Kidney epithelial cell (primary cell): ENCODE measurements at regions not wholly inside any gene's neighbourhood (a gene's known extent, or its start where the extent isn't known, plus 50 kb on each side); places are given as distances from the start of the nearest gene placed in this dataset.
"Not testable (repeated sequence)": the region's sequence is repeated elsewhere in the genome, so short reads cannot be mapped to it uniquely, and the experiment has no call there.

Experiments
- DNase-seq: peaks from one replicate; pipeline ENCODE4 v3.0.0-alpha.2; 2010; ENCODE audit warnings: low read depth
- H3K27me3 ChIP-seq: 2 replicates; pipeline ENCODE4 v1.6.0; 2011; ENCODE audit warnings: low read length; ENCODE audit not compliant: control insufficient read depth, insufficient read depth
- H3K36me3 ChIP-seq: 2 replicates; pipeline ENCODE4 v1.5.1; 2011; ENCODE audit warnings: low read length; ENCODE audit not compliant: control insufficient read depth, insufficient read depth
- H3K4me3 ChIP-seq: 2 replicates; pipeline ENCODE4 v1.5.1; 2011; ENCODE audit warnings: low read depth, mild to moderate bottlenecking, control low read depth, low read length
- CTCF ChIP-seq: IDR thresholded peaks from 2 replicates; pipeline ENCODE4 v1.5.1; 2011; ENCODE audit warnings: mild to moderate bottlenecking, moderate library complexity, low read length, control low read depth, inconsistent platforms; ENCODE audit not compliant: insufficient read depth, poor library complexity, severe bottlenecking

- no peak overlapping the region for H3K4me3 ChIP-seq
- H3K36me3 ChIP-seq = no peaks in the 10 kb centered on the region
- no peak for TF ChIP-seq CTCF
- no peak for DNase-seq
- no peaks in the 10 kb centered on the region for H3K27me3 ChIP-seq
Measured at GRCh38 chr13:50509167-50509566, 334.3 kb downstream of the DLEU7 start.

- DNase-seq = no peak
- no peak overlapping the region for H3K4me3 ChIP-seq
- no peaks in the 10 kb centered on the region for H3K27me3 ChIP-seq
- H3K36me3 ChIP-seq = no peaks in the 10 kb centered on the region
- no peak for TF ChIP-seq CTCF
Measured at GRCh38 chr13:50509771-50510441, 333.6 kb downstream of the DLEU7 start.

- not testable (repeated sequence) for DNase-seq, H3K27me3 ChIP-seq, H3K4me3 ChIP-seq, H3K36me3 ChIP-seq
Measured at GRCh38 chr13:50510885-50511545, 332.5 kb downstream of the DLEU7 start.

- H3K36me3 ChIP-seq = no peaks in the 10 kb centered on the region
- H3K27me3 ChIP-seq = no peaks in the 10 kb centered on the region
- no peak for TF ChIP-seq CTCF
- no peak for DNase-seq
- H3K4me3 ChIP-seq = no peak overlapping the region
Measured at GRCh38 chr13:50511877-50512341, 331.6 kb downstream of the DLEU7 start.

- no peak for TF ChIP-seq CTCF
- Histone ChIP-seq H3K27me3 (no peaks in the 10 kb centered on the region), H3K36me3 (no peaks in the 10 kb centered on the region), H3K4me3 (no peak overlapping the region)
- DNase-seq = no peak
Measured at GRCh38 chr13:50512474-50513299, 330.8 kb downstream of the DLEU7 start.

GRCh38 chr13:50513300-50513877 is 330.1 kb downstream of the DLEU7 start:
- Histone ChIP-seq H3K36me3 (no peaks in the 10 kb centered on the region), H3K27me3 (no peaks in the 10 kb centered on the region), H3K4me3 (no peak overlapping the region)
- no peak for DNase-seq
- TF ChIP-seq CTCF = no peak
